Ishikawa (cell line): ENCODE measurements at regions not wholly inside any gene's neighbourhood (a gene's known extent, or its start where the extent isn't known, plus 50 kb on each side); places are given as distances from the start of the nearest gene placed in this dataset.

ENCODE experiments used
- CEBPB ChIP-seq: IDR thresholded peaks from 2 replicates; pipeline ENCODE4 v1.6.1; 2012
- CREB1 ChIP-seq: IDR thresholded peaks from 2 replicates; pipeline ENCODE4 v1.6.1; 2012; ENCODE audit warnings: low read depth
- EGR1 ChIP-seq: IDR thresholded peaks from 2 replicates; pipeline ENCODE4 v1.6.1; 2012
- EP300 ChIP-seq: IDR thresholded peaks from 2 replicates; pipeline ENCODE4 v1.6.1; 2012; ENCODE audit warnings: borderline replicate concordance
- FOXM1 ChIP-seq: IDR thresholded peaks from 2 replicates; pipeline ENCODE4 v1.6.1; 2012; ENCODE audit warnings: low read depth, borderline replicate concordance
- NFIC ChIP-seq: IDR thresholded peaks from 2 replicates; pipeline ENCODE4 v1.6.1; 2012
- RAD21 ChIP-seq: IDR thresholded peaks from 2 replicates; pipeline ENCODE4 v1.6.1; 2012; ENCODE audit warnings: low read depth
- TAF1 ChIP-seq: IDR thresholded peaks from 2 replicates; pipeline ENCODE4 v1.6.1; 2012; ENCODE audit warnings: low read depth, mild to moderate bottlenecking
- TCF12 ChIP-seq: IDR thresholded peaks from 2 replicates; pipeline ENCODE4 v1.6.1; 2012; ENCODE audit warnings: low read depth
- TEAD4 ChIP-seq: IDR thresholded peaks from 2 replicates; pipeline ENCODE4 v1.6.1; 2012
- YY1 ChIP-seq: IDR thresholded peaks from 2 replicates; pipeline ENCODE4 v1.6.1; 2012; ENCODE audit warnings: low read depth
- ZBTB7A ChIP-seq: IDR thresholded peaks from 2 replicates; pipeline ENCODE4 v1.6.1; 2012; ENCODE audit warnings: low read depth
- TF ChIP-seq, protein P1 (sequence below): IDR thresholded peaks from 2 replicates; pipeline ENCODE4 v1.6.1; 2012; ENCODE audit warnings: low read depth, mild to moderate bottlenecking
- TF ChIP-seq, protein P2 (sequence below): IDR thresholded peaks from 2 replicates; pipeline ENCODE4 v1.6.1; 2012
- TF ChIP-seq, protein P3 (sequence below): IDR thresholded peaks from 2 replicates; pipeline ENCODE4 v1.6.1; 2012

DNA sequence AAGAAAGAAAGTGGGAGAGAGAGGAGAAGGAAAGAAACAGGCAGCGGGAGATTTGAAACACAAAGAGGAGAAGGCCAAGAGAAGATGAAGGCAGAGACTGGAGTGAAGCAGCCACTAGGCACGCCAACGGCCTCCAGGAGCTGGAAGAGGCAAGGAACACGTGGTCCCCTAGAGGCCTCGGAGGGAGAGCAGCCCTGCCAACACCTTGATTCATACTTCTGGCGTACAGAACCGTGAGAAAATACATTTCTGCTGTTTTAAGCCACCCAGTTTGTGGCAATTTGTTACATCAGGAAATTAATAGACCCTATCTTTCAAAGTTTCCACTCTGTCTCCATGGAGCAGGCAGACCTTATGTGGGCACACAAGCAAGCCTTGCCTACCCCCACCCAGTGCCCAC lies 133.4 kb downstream of the ACTL7B start:
- no peak for TF ChIP-seq FOXM1
- TF ChIP-seq, protein P1, sequence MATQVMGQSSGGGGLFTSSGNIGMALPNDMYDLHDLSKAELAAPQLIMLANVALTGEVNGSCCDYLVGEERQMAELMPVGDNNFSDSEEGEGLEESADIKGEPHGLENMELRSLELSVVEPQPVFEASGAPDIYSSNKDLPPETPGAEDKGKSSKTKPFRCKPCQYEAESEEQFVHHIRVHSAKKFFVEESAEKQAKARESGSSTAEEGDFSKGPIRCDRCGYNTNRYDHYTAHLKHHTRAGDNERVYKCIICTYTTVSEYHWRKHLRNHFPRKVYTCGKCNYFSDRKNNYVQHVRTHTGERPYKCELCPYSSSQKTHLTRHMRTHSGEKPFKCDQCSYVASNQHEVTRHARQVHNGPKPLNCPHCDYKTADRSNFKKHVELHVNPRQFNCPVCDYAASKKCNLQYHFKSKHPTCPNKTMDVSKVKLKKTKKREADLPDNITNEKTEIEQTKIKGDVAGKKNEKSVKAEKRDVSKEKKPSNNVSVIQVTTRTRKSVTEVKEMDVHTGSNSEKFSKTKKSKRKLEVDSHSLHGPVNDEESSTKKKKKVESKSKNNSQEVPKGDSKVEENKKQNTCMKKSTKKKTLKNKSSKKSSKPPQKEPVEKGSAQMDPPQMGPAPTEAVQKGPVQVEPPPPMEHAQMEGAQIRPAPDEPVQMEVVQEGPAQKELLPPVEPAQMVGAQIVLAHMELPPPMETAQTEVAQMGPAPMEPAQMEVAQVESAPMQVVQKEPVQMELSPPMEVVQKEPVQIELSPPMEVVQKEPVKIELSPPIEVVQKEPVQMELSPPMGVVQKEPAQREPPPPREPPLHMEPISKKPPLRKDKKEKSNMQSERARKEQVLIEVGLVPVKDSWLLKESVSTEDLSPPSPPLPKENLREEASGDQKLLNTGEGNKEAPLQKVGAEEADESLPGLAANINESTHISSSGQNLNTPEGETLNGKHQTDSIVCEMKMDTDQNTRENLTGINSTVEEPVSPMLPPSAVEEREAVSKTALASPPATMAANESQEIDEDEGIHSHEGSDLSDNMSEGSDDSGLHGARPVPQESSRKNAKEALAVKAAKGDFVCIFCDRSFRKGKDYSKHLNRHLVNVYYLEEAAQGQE = no peak
- TF ChIP-seq, protein P2, sequence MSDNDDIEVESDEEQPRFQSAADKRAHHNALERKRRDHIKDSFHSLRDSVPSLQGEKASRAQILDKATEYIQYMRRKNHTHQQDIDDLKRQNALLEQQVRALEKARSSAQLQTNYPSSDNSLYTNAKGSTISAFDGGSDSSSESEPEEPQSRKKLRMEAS = no peak

DNA sequence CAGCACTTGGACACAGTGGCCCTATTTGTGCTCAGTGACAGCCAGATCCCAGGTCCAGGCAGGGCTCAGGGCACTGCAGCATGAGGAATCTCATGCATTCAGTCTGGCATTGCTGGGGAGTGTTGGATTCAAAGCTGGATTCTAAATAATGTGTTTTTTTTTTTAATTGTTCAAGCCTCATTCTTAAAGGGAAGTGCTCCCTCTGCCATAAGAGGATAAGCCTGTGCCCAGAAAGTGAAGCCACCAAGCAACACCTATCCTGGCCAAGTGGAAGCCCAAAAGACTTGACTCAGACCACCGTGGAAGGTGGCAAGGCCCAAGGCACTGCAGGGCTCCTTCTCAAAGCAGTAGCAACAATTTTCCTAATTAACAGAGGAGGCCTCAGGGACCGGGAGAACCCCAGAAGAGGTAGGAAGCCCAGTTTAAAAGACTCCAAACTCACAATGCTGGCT lies 135.6 kb downstream of the ACTL7B start:
- no peak for TF ChIP-seq FOXM1
- TF ChIP-seq TEAD4 = no peak
- TF ChIP-seq, protein P3, sequence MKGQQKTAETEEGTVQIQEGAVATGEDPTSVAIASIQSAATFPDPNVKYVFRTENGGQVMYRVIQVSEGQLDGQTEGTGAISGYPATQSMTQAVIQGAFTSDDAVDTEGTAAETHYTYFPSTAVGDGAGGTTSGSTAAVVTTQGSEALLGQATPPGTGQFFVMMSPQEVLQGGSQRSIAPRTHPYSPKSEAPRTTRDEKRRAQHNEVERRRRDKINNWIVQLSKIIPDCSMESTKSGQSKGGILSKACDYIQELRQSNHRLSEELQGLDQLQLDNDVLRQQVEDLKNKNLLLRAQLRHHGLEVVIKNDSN = no peak
- TF ChIP-seq EGR1 = no peak
- no peak for TF ChIP-seq ZBTB7A
- TF ChIP-seq TAF1 = no peak
- no peak for TF ChIP-seq EP300
- TF ChIP-seq, protein P1 = no peak
- no peak for TF ChIP-seq CEBPB
- TF ChIP-seq, protein P2 = no peak
- no peak for TF ChIP-seq NFIC
- no peak for TF ChIP-seq RAD21
- no peak for TF ChIP-seq CREB1
- no peak for TF ChIP-seq YY1

DNA sequence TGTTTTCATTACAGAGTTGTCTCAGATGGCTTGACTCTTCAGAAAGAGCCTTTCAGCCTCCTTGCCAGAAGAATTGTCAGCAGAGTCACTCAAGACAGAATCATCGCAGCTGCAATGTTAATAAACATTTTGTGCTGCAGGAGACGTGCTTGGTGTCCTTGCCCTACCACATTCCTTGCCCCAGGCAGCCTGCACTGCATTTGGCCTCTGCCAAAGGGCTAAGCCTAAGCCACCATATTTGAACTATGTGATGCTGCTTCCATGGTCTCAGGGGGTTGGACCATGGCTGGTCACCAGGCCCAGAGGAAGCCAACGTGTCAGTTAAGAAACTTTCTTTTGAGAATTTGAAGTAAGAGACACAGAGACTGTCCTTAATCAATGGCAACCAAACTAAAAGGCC lies 145.4 kb downstream of the ACTL7B start:
- TF ChIP-seq, protein P2 = no peak
- TF ChIP-seq CEBPB (no peak), NFIC (no peak), CREB1 (no peak), FOXM1 (no peak), EP300 (no peak), TAF1 (no peak), ZBTB7A (no peak), YY1 (no peak), TCF12 (no peak)
- TF ChIP-seq, protein P3 = no peak
- TF ChIP-seq, protein P1 = no peak

DNA sequence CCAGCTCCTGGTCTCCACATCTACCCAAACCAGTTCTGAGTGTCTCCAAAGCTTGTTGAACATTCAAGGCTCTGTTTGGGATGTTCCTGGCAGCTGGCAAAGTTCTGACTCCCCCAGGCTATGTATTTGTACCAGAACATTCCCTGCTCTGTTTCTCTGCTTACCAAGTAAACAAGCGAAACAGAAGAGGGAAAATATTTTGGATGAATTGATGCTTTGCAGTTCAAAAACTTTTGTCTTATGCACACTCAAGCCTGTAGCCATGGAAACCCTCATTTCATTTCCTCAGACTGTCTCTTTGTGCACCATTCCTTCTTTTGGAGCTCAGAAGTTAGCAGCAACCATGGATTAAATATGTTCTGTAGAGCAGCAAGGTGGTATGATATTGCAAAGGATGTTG lies 145.8 kb downstream of the ACTL7B start:
- TF ChIP-seq CREB1 (no peak), RAD21 (no peak), FOXM1 (no peak), EGR1 (no peak), TEAD4 (no peak), NFIC (no peak), TAF1 (no peak), YY1 (no peak), TCF12 (no peak), EP300 (no peak), CEBPB (no peak), ZBTB7A (no peak)
- TF ChIP-seq, protein P2 = no peak
- TF ChIP-seq, protein P1 = no peak
- TF ChIP-seq, protein P3 = no peak
